ENCODE measurements at regions not wholly inside any gene's neighbourhood (a gene's known extent, or its start where the extent isn't known, plus 50 kb on each side); places are given as distances from the start of the nearest gene placed in this dataset.

DNA sequence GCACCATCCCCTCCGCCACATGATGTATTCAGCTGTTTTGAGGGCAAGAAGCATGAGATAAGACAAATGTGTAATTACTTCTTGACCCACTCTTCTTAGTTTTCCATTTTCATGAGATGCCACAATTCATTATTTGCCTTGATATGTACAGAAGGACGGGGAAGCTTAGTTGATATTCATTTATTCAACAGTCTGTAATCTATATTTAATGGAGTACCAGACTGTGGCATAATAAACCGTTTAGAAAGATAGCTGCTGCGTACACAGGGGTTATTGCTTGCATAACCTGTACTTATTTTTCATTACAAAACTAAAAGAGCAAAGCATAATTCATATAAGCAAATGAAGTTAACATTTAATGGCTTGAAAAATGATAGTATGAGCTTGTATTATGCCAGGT, 466.4 kb upstream of the GYPC start:
- ChIA-PET CTCF (no interaction called here), POLR2A (ENCODE audit: low non-redundant PET) (no interaction called here)
- intact Hi-C loops (cut with micrococcal nuclease; ENCODE audit: unreplicated experiment) = no loop called here
- H3K27ac ChIP-seq (ENCODE audit: low read depth, low read length, poor library complexity, severe bottlenecking) = no peak overlapping the region
- TF ChIP-seq EZH2 (IDR thresholded peaks at IDR 0.05; ENCODE audit: borderline replicate concordance, low read depth, low read length, poor library complexity, severe bottlenecking) = no peak
- peaks cover 11% of the 10 kb centered on the region for H3K9me3 ChIP-seq (ENCODE audit: low read depth, low read length, poor library complexity, severe bottlenecking)
- no peak for DNase-seq (ENCODE audit: low spot score)
- H3K4me1 ChIP-seq (ENCODE audit: insufficient read depth, low read length, poor library complexity, severe bottlenecking) = no peaks in the 10 kb centered on the region
- H3K36me3 ChIP-seq (ENCODE audit: insufficient read depth, low read length, poor library complexity, severe bottlenecking) = no peaks in the 10 kb centered on the region
- no TSS peak for BruUV-seq (replicated peaks)
- no peaks in the 10 kb centered on the region for H3K27me3 ChIP-seq (replicated peaks; ENCODE audit: insufficient read depth, low read depth, low read length, poor library complexity)
- no peak overlapping the region for H3K4me3 ChIP-seq (ENCODE audit: low read depth, low read length, poor library complexity, severe bottlenecking)

DNA sequence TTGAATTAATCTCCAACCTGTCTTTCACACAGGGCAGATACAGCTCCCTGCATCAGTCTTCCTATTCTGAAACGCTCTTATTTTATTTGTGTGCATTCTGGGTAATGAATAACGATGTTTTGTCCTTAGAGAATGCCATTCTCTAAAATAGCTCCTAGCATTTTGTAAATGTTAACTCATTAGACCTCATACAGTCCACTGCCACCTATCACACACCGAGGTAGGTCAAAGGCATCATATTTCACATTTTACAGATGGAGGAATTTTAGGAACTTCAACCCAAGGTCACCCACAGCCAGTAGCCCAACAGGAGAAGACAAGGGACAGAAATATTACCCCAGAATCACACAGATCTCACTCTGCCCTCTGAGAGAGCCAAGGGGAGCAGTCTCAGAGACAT, 455.4 kb upstream of the GYPC start:
- Histone ChIP-seq H3K4me1 (ENCODE audit: insufficient read depth, low read length, poor library complexity, severe bottlenecking) (no peaks in the 10 kb centered on the region), H3K27me3 (replicated peaks; ENCODE audit: insufficient read depth, low read depth, low read length, poor library complexity) (no peaks in the 10 kb centered on the region), H3K4me3 (ENCODE audit: low read depth, low read length, poor library complexity, severe bottlenecking) (no peak overlapping the region), H3K27ac (ENCODE audit: low read depth, low read length, poor library complexity, severe bottlenecking) (no peak overlapping the region), H3K9me3 (ENCODE audit: low read depth, low read length, poor library complexity, severe bottlenecking) (no peaks in the 10 kb centered on the region), H3K36me3 (ENCODE audit: insufficient read depth, low read length, poor library complexity, severe bottlenecking) (no peaks in the 10 kb centered on the region)
- BruUV-seq (replicated peaks) = no TSS peak
- ChIA-PET POLR2A (ENCODE audit: low non-redundant PET) (no interaction called here), CTCF (no interaction called here)
- TF ChIP-seq EZH2 (IDR thresholded peaks at IDR 0.05; ENCODE audit: borderline replicate concordance, low read depth, low read length, poor library complexity, severe bottlenecking) = no peak
- TF ChIP-seq, protein P1, sequence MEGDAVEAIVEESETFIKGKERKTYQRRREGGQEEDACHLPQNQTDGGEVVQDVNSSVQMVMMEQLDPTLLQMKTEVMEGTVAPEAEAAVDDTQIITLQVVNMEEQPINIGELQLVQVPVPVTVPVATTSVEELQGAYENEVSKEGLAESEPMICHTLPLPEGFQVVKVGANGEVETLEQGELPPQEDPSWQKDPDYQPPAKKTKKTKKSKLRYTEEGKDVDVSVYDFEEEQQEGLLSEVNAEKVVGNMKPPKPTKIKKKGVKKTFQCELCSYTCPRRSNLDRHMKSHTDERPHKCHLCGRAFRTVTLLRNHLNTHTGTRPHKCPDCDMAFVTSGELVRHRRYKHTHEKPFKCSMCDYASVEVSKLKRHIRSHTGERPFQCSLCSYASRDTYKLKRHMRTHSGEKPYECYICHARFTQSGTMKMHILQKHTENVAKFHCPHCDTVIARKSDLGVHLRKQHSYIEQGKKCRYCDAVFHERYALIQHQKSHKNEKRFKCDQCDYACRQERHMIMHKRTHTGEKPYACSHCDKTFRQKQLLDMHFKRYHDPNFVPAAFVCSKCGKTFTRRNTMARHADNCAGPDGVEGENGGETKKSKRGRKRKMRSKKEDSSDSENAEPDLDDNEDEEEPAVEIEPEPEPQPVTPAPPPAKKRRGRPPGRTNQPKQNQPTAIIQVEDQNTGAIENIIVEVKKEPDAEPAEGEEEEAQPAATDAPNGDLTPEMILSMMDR (conservative IDR thresholded peaks at IDR 0.05; ENCODE audit: low read depth, low read length) = no peak
- intact Hi-C loops (cut with micrococcal nuclease; ENCODE audit: unreplicated experiment) = no loop called here
- no peak for DNase-seq (ENCODE audit: low spot score)

DNA sequence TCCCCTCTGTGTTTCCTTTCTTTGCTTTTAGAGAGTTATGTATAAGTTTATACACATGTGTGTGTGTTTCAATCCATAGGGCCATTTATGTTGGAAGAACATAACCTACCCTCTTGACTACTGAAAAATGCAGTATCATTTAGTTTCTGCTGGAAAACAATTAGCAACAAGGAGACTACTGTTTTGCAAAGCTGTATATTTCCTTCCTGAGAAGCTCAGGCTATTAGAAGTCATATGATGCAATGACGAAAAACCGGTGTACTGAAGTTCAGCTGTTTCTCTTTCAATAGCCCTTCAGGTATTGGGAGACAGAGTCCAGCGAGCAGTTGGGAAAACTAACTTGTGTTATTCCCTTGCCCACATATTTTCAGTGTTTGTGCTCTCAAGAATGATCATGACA, 447.7 kb upstream of the GYPC start:
- TF ChIP-seq, protein P1 (conservative IDR thresholded peaks at IDR 0.05; ENCODE audit: low read depth, low read length) = no peak
- TF ChIP-seq EZH2 (IDR thresholded peaks at IDR 0.05; ENCODE audit: borderline replicate concordance, low read depth, low read length, poor library complexity, severe bottlenecking) = no peak
- H3K27me3 ChIP-seq (replicated peaks; ENCODE audit: insufficient read depth, low read depth, low read length, poor library complexity) = no peaks in the 10 kb centered on the region
- H3K36me3 ChIP-seq (ENCODE audit: insufficient read depth, low read length, poor library complexity, severe bottlenecking) = no peaks in the 10 kb centered on the region
- H3K4me3 ChIP-seq (ENCODE audit: low read depth, low read length, poor library complexity, severe bottlenecking) = no peak overlapping the region
- DNase-seq (ENCODE audit: low spot score) = no peak
- ChIA-PET POLR2A (ENCODE audit: low non-redundant PET) (no interaction called here), CTCF (no interaction called here)
- no peak overlapping the region for H3K27ac ChIP-seq (ENCODE audit: low read depth, low read length, poor library complexity, severe bottlenecking)
- no peaks in the 10 kb centered on the region for H3K4me1 ChIP-seq (ENCODE audit: insufficient read depth, low read length, poor library complexity, severe bottlenecking)
- no peaks in the 10 kb centered on the region for H3K9me3 ChIP-seq (ENCODE audit: low read depth, low read length, poor library complexity, severe bottlenecking)
- no TSS peak for BruUV-seq (replicated peaks)
- intact Hi-C loops (cut with micrococcal nuclease; ENCODE audit: unreplicated experiment) = no loop called here

DNA sequence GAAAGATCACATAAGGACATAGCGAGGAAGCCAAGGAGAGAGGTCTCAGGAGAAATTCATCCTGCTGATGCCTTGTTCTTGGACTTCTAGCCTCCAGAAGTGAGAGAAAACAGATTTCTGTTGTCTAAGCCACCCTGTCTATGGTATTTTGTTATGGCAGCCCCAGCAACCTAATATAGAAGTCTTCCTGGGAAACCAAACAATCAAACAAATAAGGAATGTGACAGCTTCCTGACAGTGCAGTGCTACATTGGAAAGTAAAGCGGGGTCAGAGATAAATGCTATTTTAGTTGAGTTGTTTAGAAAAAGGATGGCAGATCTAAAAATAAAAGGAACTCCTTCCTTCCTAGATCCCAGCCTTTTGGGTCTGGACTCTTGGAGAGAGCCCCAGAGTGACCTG, 443.2 kb upstream of the GYPC start:
- no TSS peak for BruUV-seq (replicated peaks)
- no peak overlapping the region for H3K27ac ChIP-seq (ENCODE audit: low read depth, low read length, poor library complexity, severe bottlenecking)
- H3K4me3 ChIP-seq (ENCODE audit: low read depth, low read length, poor library complexity, severe bottlenecking) = no peak overlapping the region
- no peaks in the 10 kb centered on the region for H3K36me3 ChIP-seq (ENCODE audit: insufficient read depth, low read length, poor library complexity, severe bottlenecking)
- no peaks in the 10 kb centered on the region for H3K9me3 ChIP-seq (ENCODE audit: low read depth, low read length, poor library complexity, severe bottlenecking)
- no peak for DNase-seq (ENCODE audit: low spot score)
- intact Hi-C loops (cut with micrococcal nuclease; ENCODE audit: unreplicated experiment) = no loop called here
- H3K4me1 ChIP-seq (ENCODE audit: insufficient read depth, low read length, poor library complexity, severe bottlenecking) = no peaks in the 10 kb centered on the region
- CTCF ChIA-PET = no interaction called here
- POLR2A ChIA-PET (ENCODE audit: low non-redundant PET) = no interaction called here
- no peaks in the 10 kb centered on the region for H3K27me3 ChIP-seq (replicated peaks; ENCODE audit: insufficient read depth, low read depth, low read length, poor library complexity)
- TF ChIP-seq, protein P1 (conservative IDR thresholded peaks at IDR 0.05; ENCODE audit: low read depth, low read length) = no peak
- TF ChIP-seq EZH2 (IDR thresholded peaks at IDR 0.05; ENCODE audit: borderline replicate concordance, low read depth, low read length, poor library complexity, severe bottlenecking) = no peak
